IPS DF 4.7 (cell line): ENCODE measurements at regions not wholly inside any gene's neighbourhood (a gene's known extent, or its start where the extent isn't known, plus 50 kb on each side); places are given as distances from the start of the nearest gene placed in this dataset.

Experiments used
- DNase-seq: peaks from one replicate; pipeline ENCODE4 v3.0.0-alpha.2; 2013; ENCODE audit warnings: low spot score; ENCODE audit errors: extremely low read depth

- DNase-seq: no peak
Observed at GRCh38 chr20:23282111-23282510, 68.5 kb upstream of the NXT1 start.

- no peak for DNase-seq
Observed at GRCh38 chr20:23279836-23280235, 70.8 kb upstream of the NXT1 start.

DNA sequence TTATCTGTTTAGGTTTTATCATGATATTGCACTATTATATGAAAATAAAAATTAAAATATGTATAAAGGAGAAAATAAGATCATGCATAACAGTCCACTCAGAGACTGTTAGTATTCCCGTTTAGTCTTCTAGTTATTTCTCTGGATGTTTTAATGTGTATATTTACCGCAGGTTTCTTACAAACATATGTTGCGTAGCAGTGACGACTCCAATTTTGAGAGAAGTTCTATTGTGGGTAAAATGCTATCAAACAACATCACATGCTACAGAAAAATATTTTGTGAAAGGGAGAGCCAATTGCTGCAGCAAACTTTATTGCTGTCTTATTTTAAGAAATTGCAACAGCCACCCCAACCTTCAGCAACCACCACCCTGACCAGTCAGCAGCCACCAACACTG lies 72.4 kb upstream of the NXT1 start:
- no peak for DNase-seq

DNA sequence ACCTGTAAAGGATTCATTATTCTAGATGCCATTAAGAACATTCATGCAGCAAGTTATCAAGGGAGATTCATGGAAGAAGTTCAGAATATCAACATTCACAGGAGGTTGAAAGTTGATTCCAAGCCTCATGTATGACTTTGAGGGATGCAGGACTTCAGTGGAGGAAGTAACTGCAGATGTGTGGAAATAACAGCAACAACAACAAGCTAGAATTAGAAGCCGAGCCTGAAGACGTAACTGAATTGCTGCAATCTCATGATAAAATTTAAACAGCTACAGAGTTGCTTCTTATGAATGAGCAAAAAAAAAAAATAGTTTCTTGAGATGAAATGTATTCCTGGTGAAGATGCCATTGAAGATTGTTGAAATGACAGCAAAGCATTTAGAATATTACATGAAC lies 73.3 kb upstream of the NXT1 start:
- no peak for DNase-seq

- no peak for DNase-seq
Observed at GRCh38 chr20:23273776-23274175, 76.8 kb upstream of the NXT1 start.

DNA sequence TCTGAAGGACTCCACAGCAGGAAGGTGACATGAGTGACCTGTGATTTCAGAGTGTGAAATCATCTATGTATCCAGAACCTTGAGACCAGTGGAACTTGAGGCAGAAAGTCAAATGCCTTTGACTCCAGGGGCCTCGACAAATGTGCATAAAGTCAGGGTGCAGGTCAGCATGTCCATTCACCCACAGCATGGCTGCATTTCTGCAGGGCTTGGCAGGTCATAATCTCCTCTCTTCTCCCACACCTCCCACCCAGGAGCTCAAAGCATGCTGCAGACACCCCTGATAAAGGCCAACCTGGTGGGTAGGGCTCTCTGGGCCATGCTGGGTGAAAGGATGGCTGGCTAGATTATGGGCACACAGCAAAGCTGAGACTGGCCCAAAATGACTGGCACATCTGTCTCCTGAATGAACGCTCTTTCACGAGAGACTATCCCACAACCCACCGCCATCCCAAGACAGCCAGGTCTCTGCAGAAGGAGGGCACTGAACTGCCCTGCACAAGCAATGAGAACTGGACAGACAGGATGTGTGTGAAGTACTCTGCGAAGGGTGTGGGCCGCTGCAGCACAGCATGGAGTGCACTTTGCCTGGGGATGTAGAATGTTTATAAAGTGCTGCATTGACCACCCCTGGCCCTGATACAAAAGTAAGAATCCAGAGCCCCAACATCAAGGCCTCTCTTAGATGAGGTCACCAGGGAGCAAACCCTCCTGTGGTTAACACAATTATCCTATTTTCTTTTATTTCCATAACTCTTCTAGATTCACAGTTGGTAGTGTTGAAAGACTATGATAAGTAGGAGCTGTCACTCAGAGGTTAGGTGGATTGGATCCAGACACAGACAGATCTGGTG lies 78.2 kb upstream of the NXT1 start:
- no peak for DNase-seq

DNA sequence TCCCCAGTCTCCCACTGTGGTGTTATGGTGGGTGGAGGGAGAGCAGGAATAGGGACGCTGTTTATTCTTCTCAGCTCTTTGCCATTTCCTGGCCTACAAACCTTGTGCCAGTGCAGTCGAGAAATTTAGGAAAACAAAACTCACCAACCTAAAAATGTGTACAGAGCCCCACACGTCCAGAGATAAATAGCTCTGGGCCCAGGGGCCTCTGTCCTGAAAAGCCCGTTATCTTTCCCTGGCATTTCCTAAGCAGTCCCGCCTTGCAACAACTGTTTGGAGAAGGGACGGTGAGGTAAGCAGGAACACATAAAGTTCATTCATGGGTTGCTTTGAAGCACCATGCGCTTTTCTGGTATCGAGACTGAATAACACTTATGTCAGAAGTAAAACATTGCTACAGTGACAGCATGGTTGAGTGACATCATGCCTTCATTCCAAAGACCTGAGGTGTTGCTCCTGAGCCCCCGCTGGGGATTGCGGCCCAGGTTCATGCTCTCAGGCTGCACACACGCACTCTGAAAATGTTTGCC lies 80.1 kb upstream of the NXT1 start:
- DNase-seq: no peak

- DNase-seq: no peak
Observed at GRCh38 chr20:23269954-23270353, 80.6 kb upstream of the NXT1 start.

DNA sequence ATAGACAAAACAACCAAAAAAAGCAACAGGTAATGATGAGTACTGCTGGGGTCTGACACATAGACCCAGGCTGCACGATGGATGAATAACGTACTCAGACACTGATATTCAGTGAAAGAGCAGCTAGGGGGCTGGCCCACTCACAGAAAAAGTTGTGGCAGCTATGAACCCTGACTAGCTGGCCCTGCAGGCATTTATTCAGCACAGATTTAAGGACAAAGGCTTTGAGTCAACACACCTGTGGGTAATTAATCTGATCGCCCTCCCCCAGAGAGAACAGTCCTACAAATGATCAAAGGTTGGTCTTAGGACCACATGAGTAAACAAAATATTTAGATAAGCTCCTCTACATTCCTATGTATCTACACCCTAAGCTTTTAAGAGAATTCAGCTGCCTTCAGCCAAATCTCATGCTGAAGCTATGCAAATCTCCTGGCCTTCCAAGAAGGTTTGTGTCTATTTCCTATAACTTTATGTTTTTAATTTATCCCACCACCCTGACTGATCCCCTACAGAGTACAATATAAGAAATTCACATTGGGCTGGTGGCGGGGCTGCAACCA lies 81.7 kb upstream of the NXT1 start:
- DNase-seq: no peak

- DNase-seq: no peak
Observed at GRCh38 chr20:23267909-23268308, 82.7 kb upstream of the NXT1 start.

DNA sequence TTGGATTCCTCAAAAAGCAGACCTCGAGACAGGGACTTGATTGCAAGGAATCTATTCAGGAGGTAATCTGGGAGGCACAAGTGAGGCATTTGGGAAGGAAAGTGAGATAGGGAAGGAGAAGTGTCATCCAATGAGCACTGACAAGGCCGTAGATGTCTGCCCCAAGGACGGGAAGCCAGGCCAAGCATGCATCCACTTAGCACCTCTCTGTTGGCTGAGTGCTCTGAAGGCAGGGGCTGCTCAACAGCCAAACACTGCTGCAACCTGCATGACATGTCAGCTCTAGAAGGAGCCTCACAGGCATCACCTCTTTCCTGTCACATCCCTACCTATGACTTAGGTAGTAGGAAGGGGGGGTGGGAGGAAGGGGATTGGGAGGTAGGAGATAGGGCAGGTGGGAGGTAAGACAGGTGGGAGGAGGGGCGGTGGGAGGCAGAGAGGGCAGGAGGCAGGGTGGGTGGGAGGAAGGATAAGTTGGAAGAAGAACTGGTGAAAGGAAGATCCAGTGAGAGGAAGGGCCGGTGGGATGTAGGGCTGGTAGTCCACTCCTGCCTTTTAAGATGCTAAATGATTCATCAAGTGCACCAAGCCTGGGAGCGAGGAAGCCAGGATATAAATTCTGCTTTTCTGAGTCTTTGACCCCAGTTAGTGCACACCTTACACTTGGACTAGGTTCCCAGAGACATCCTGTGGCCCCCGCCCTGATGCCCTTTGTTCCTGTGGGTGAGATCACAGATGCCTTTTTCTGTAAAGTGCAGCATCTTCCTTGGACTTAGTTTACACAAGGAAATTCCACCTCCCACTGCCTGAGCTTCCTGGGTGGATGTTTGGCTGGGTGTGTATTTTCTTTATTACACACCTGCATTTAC lies 83.8 kb upstream of the NXT1 start:
- no peak for DNase-seq

- DNase-seq: no peak
Observed at GRCh38 chr20:23265226-23265625, 85.4 kb upstream of the NXT1 start.

GRCh38 chr20:23264545-23264944 lies 86.0 kb upstream of the NXT1 start:
- no peak for DNase-seq

- DNase-seq: no peak
Observed at GRCh38 chr20:23260181-23260840, 90.3 kb upstream of the NXT1 start.

GRCh38 chr20:23258747-23259121 lies 91.9 kb upstream of the NXT1 start:
- no peak for DNase-seq

DNA sequence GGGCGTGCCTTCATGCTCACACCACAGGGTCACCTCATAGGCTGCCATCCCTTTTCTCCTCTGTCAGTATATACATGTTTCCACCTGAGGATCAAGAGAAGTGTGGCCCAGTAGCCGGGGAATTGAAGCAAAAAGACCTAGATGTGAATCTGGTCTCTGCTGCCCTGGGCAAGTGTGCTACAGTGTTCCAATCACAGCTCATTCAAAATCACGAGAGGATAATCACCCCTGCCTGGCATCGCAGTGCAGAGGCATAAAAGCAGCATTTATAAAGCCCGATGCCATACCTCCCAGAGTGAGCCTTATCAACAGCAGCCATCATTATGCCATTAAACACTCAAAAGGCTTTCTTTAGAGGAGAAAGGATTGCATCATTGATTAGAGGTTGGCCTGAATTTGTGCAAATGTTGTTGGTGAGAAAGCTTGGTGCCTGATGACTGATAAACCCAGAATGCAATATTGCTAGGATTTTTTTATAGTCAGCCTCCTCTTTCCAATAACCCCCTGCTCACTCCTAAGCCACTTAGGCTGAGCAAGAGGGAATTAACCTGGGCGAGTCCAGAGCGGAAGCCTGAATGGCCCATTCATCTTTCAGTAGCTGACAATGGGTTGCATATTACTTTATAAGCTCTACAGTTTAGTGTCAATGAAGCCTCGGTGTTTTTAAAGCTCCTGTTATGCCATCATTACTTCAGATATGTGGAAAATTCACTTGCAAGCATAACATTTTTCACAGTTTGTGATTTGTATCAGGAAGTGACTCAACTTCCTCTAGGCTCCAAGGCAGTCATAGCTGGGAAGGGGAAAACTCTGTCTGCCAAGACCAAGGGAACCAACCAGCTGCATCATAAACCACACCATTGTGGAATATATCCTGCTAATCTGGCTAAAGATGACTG lies 92.5 kb upstream of the NXT1 start:
- DNase-seq: no peak

GRCh38 chr20:23257106-23257761 lies 93.4 kb upstream of the NXT1 start:
- no peak for DNase-seq

- no peak for DNase-seq
Observed at GRCh38 chr20:23255716-23256385, 94.7 kb upstream of the NXT1 start.

DNA sequence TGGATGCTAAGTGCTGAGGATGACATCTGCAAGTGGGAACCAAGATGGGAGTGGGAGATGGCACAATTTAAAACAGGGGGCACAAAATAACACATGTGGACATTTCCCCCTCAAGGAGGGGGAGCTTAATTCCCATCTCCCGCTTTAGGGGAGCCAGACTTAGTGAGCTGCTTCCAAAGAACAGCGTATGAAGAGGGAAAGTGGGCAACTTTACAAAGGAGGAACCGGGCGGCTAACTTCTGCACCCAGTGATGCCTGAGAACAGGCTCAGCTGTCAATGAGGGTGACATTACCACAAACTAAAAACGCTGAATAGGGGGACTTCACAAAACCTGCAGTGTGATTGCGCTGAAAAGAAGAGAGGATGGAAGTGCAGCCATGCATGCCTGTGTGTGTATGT lies 95.5 kb upstream of the NXT1 start:
- DNase-seq: no peak
